Activated gamma-delta T cell treated with anti-CD3 and anti-CD28 coated beads, Interleukin-2, amount 50 U/mL, for 16 hours (primary cell): ENCODE measurements at regions not wholly inside any gene's neighbourhood (a gene's known extent, or its start where the extent isn't known, plus 50 kb on each side); places are given as distances from the start of the nearest gene placed in this dataset.

Experiments used
- DNase-seq: peaks from one replicate; pipeline ENCODE4 v3.0.0-alpha.2; 2020; ENCODE audit warnings: low read depth

- DNase-seq: no peak
These were observed 517.7 kb upstream of the MYT1L start for GRCh38 chr2:2848621-2849333.

- DNase-seq: no peak
These were observed 517.1 kb upstream of the MYT1L start for GRCh38 chr2:2848198-2848597.

- no peak for DNase-seq
These were observed 516.2 kb upstream of the MYT1L start for GRCh38 chr2:2847209-2847676.

- DNase-seq: no peak
These were observed 515.5 kb upstream of the MYT1L start for GRCh38 chr2:2846332-2847208.

GRCh38 chr2:2845806-2846315, 514.8 kb upstream of the MYT1L start:
- no peak for DNase-seq

GRCh38 chr2:2845267-2845666, 514.2 kb upstream of the MYT1L start:
- DNase-seq: no peak

- no peak for DNase-seq
These were observed 513.0 kb upstream of the MYT1L start for GRCh38 chr2:2843969-2844548.

GRCh38 chr2:2842466-2842865, 511.4 kb upstream of the MYT1L start:
- DNase-seq: no peak

GRCh38 chr2:2840681-2841300, 509.7 kb upstream of the MYT1L start:
- DNase-seq: no peak

- no peak for DNase-seq
These were observed 508.9 kb upstream of the MYT1L start for GRCh38 chr2:2839782-2840531.

GRCh38 chr2:2839393-2839781, 508.3 kb upstream of the MYT1L start:
- no peak for DNase-seq

GRCh38 chr2:2838548-2838845, 507.4 kb upstream of the MYT1L start:
- DNase-seq: no peak

GRCh38 chr2:2837746-2838547, 506.9 kb upstream of the MYT1L start:
- DNase-seq: no peak

- no peak for DNase-seq
These were observed 505.4 kb upstream of the MYT1L start for GRCh38 chr2:2836343-2837070.

- no peak for DNase-seq
These were observed 503.6 kb upstream of the MYT1L start for GRCh38 chr2:2834516-2835254.

- DNase-seq: no peak
These were observed 503.0 kb upstream of the MYT1L start for GRCh38 chr2:2834105-2834504.

GRCh38 chr2:2832657-2833056, 501.6 kb upstream of the MYT1L start:
- DNase-seq: no peak

GRCh38 chr2:2831633-2832032, 500.6 kb upstream of the MYT1L start:
- DNase-seq: no peak

GRCh38 chr2:2830576-2830975, 499.5 kb upstream of the MYT1L start:
- DNase-seq: no peak
